Endometrium (tissue), 2 donors: ENCODE measurements at regions not wholly inside any gene's neighbourhood (a gene's known extent, or its start where the extent isn't known, plus 50 kb on each side); places are given as distances from the start of the nearest gene placed in this dataset.

Experiments used
- FAIRE-seq: peaks from 2 replicates; lab custom pipeline; 2012; peaks lifted over from hg19 to GRCh38; lab: Jason Lieb, UNC
- donor health status: control.
- donor health status: control.

GRCh38 chr5:20420991-20421595, 433.1 kb upstream of the CDH18 start:
- FAIRE-seq: no peak
